HEK293 (cell line): ENCODE measurements at regions not wholly inside any gene's neighbourhood (a gene's known extent, or its start where the extent isn't known, plus 50 kb on each side); places are given as distances from the start of the nearest gene placed in this dataset.
A peak's percentile ranks its signal among the peaks of the same experiment; 100 is the strongest.

ENCODE experiments used
- HOXA7 ChIP-seq: sonication (generic); formaldehyde crosslinking; IDR thresholded peaks from 2 replicates; pipeline ENCODE4 v1.8.1; 2022; ENCODE audit warnings: missing genetic modification reagents, borderline replicate concordance
- TRIM28 ChIP-seq: IDR thresholded peaks from 2 replicates; pipeline ENCODE4 v1.6.1; 2011; ENCODE audit warnings: low read length, control low read depth, borderline replicate concordance
- ZBTB1 ChIP-seq: fragments of 450-650 bp; formaldehyde crosslinking; IDR thresholded peaks from 2 replicates; pipeline ENCODE4 v1.5.1; 2016; ENCODE audit warnings: missing biosample characterization, missing genetic modification characterization
- ZBTB21 ChIP-seq: fragments of 450-650 bp; formaldehyde crosslinking; IDR thresholded peaks from 2 replicates; pipeline ENCODE4 v1.5.1; 2017; ENCODE audit warnings: missing biosample characterization, missing genetic modification characterization
- ZNF146 ChIP-seq: fragments of 450-650 bp; formaldehyde crosslinking; IDR thresholded peaks from 2 replicates; pipeline ENCODE4 v1.5.1; 2016; ENCODE audit warnings: missing biosample characterization, missing genetic modification characterization
- ZNF184 ChIP-seq: fragments of 450-650 bp; IDR thresholded peaks from 2 replicates; pipeline ENCODE4 v1.5.1; 2018; ENCODE audit warnings: missing biosample characterization, mild to moderate bottlenecking, missing genetic modification characterization
- ZNF2 ChIP-seq: fragments of 450-650 bp; formaldehyde crosslinking; IDR thresholded peaks from 2 replicates; pipeline ENCODE4 v1.5.1; 2016; ENCODE audit warnings: missing biosample characterization, missing genetic modification characterization
- ZNF23 ChIP-seq: fragments of 450-650 bp; formaldehyde crosslinking; IDR thresholded peaks from 2 replicates; pipeline ENCODE4 v1.5.1; 2016; ENCODE audit warnings: missing biosample characterization, missing genetic modification characterization, borderline replicate concordance
- ZNF354C ChIP-seq: fragments of 450-650 bp; formaldehyde crosslinking; IDR thresholded peaks from 2 replicates; pipeline ENCODE4 v1.5.1; 2016; ENCODE audit warnings: missing biosample characterization, missing genetic modification characterization, low read depth, borderline replicate concordance
- ZNF404 ChIP-seq: fragments of 450-650 bp; formaldehyde crosslinking; IDR thresholded peaks from 2 replicates; pipeline ENCODE4 v1.5.1; 2017; ENCODE audit warnings: missing biosample characterization, missing genetic modification characterization
- ZNF416 ChIP-seq: fragments of 450-650 bp; formaldehyde crosslinking; IDR thresholded peaks from 2 replicates; pipeline ENCODE4 v1.5.1; 2016; ENCODE audit warnings: missing biosample characterization, missing genetic modification characterization
- ZNF501 ChIP-seq: fragments of 450-650 bp; formaldehyde crosslinking; IDR thresholded peaks from 2 replicates; pipeline ENCODE4 v1.5.1; 2016; ENCODE audit warnings: missing biosample characterization, missing genetic modification characterization
- ZNF529 ChIP-seq: fragments of 450-650 bp; formaldehyde crosslinking; IDR thresholded peaks from 2 replicates; pipeline ENCODE4 v1.5.1; 2017; ENCODE audit warnings: missing genetic modification characterization, missing biosample characterization; ENCODE audit not compliant: insufficient replicate concordance
- ZNF621 ChIP-seq: fragments of 450-650 bp; formaldehyde crosslinking; IDR thresholded peaks from 2 replicates; pipeline ENCODE4 v1.5.1; 2017; ENCODE audit warnings: missing biosample characterization, missing genetic modification characterization
- ZNF629 ChIP-seq: fragments of 450-650 bp; formaldehyde crosslinking; IDR thresholded peaks from 2 replicates; pipeline ENCODE4 v1.5.1; 2017; ENCODE audit warnings: missing biosample characterization, missing genetic modification characterization
- ZNF664 ChIP-seq: fragments of 450-650 bp; formaldehyde crosslinking; IDR thresholded peaks from 2 replicates; pipeline ENCODE4 v1.5.1; 2016; ENCODE audit warnings: missing biosample characterization, missing genetic modification characterization
- ZNF670 ChIP-seq: fragments of 450-650 bp; formaldehyde crosslinking; IDR thresholded peaks from 2 replicates; pipeline ENCODE4 v1.5.1; 2016; ENCODE audit warnings: missing biosample characterization, missing genetic modification characterization, low read depth
- ZSCAN16 ChIP-seq: fragments of 450-650 bp; formaldehyde crosslinking; IDR thresholded peaks from 2 replicates; pipeline ENCODE4 v1.5.1; 2016; ENCODE audit warnings: missing biosample characterization, missing genetic modification characterization
- TF ChIP-seq, protein P1 (sequence below): fragments of 450-650 bp; formaldehyde crosslinking; IDR thresholded peaks from 2 replicates; pipeline ENCODE4 v1.5.1; 2017; ENCODE audit warnings: missing biosample characterization, missing genetic modification characterization
- TF ChIP-seq, protein P2 (sequence below): fragments of 450-650 bp; formaldehyde crosslinking; IDR thresholded peaks from 2 replicates; pipeline ENCODE4 v1.5.1; 2017; ENCODE audit warnings: missing biosample characterization, missing genetic modification characterization
- TF ChIP-seq, protein P3 (sequence below): fragments of 450-650 bp; formaldehyde crosslinking; IDR thresholded peaks from 2 replicates; pipeline ENCODE4 v1.5.1; 2016; ENCODE audit warnings: missing biosample characterization, missing genetic modification characterization
- TF ChIP-seq, protein P4 (sequence below): fragments of 450-650 bp; formaldehyde crosslinking; IDR thresholded peaks from 2 replicates; pipeline ENCODE4 v1.5.1; 2016; ENCODE audit warnings: missing biosample characterization, missing genetic modification characterization
- TF ChIP-seq, protein P5 (sequence below): fragments of 450-650 bp; formaldehyde crosslinking; IDR thresholded peaks from 2 replicates; pipeline ENCODE4 v1.5.1; 2016; ENCODE audit warnings: missing biosample characterization, missing genetic modification characterization

DNA sequence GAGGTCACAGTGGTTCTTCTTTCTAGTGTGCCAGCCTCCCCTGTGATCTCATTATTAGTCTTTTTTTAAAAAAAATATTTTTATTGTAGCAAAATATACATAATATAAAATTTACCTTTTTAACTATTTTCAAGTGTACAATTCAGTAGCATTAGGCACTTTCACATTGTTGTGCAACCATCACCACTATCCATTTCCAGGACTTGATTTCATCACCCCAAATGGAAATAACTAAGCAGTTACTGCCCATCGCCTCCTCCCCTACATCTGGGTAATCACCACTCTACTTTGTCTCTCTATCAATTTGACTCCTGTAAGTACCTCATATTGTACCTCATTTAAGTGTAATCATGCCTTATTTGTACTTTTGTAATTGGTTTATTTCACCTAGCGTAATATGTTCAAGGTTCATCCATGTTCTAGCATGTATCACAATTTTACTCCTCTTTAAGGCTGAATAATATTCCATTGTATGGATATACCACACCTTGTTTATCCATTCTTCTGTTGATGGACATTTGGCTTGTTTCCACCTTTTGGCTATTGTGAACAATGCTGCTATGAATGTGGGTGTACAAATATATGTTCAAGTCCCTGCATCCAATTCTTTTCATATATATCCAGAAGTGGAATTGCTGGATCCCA is 68.6 kb upstream of the FYN start (continued):
- TF ChIP-seq ZBTB21 (tag by site-specific recombination) (no peak), ZNF529 (tag by site-specific recombination) (no peak), TRIM28 (0 out of 2 replicates have a peak, but pooled peaks have one; percentile 14), ZNF629 (no peak), ZNF621 (tag by site-specific recombination) (no peak), ZNF184 (tag by site-specific recombination) (no peak), ZNF501 (tag by site-specific recombination) (no peak), ZNF404 (tag by site-specific recombination) (no peak), ZNF146 (peak; percentile 88), ZNF416 (tag by site-specific recombination) (no peak), ZNF670 (no peak), ZNF664 (peak; percentile 14; the same call in 1 of the 2 replicates), ZBTB1 (tag by site-specific recombination) (no peak), ZNF23 (tag by site-specific recombination) (no peak), ZSCAN16 (no peak), ZNF2 (tag by site-specific recombination) (no peak), ZNF354C (tag by site-specific recombination) (no peak), HOXA7 (CRISPR knock-in tag) (no peak)
- TF ChIP-seq, protein P1, sequence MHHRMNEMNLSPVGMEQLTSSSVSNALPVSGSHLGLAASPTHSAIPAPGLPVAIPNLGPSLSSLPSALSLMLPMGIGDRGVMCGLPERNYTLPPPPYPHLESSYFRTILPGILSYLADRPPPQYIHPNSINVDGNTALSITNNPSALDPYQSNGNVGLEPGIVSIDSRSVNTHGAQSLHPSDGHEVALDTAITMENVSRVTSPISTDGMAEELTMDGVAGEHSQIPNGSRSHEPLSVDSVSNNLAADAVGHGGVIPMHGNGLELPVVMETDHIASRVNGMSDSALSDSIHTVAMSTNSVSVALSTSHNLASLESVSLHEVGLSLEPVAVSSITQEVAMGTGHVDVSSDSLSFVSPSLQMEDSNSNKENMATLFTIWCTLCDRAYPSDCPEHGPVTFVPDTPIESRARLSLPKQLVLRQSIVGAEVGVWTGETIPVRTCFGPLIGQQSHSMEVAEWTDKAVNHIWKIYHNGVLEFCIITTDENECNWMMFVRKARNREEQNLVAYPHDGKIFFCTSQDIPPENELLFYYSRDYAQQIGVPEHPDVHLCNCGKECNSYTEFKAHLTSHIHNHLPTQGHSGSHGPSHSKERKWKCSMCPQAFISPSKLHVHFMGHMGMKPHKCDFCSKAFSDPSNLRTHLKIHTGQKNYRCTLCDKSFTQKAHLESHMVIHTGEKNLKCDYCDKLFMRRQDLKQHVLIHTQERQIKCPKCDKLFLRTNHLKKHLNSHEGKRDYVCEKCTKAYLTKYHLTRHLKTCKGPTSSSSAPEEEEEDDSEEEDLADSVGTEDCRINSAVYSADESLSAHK (tag by site-specific recombination) = no peak
- TF ChIP-seq, protein P2, sequence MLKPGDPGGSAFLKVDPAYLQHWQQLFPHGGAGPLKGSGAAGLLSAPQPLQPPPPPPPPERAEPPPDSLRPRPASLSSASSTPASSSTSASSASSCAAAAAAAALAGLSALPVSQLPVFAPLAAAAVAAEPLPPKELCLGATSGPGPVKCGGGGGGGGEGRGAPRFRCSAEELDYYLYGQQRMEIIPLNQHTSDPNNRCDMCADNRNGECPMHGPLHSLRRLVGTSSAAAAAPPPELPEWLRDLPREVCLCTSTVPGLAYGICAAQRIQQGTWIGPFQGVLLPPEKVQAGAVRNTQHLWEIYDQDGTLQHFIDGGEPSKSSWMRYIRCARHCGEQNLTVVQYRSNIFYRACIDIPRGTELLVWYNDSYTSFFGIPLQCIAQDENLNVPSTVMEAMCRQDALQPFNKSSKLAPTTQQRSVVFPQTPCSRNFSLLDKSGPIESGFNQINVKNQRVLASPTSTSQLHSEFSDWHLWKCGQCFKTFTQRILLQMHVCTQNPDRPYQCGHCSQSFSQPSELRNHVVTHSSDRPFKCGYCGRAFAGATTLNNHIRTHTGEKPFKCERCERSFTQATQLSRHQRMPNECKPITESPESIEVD = no peak
- TF ChIP-seq, protein P3, sequence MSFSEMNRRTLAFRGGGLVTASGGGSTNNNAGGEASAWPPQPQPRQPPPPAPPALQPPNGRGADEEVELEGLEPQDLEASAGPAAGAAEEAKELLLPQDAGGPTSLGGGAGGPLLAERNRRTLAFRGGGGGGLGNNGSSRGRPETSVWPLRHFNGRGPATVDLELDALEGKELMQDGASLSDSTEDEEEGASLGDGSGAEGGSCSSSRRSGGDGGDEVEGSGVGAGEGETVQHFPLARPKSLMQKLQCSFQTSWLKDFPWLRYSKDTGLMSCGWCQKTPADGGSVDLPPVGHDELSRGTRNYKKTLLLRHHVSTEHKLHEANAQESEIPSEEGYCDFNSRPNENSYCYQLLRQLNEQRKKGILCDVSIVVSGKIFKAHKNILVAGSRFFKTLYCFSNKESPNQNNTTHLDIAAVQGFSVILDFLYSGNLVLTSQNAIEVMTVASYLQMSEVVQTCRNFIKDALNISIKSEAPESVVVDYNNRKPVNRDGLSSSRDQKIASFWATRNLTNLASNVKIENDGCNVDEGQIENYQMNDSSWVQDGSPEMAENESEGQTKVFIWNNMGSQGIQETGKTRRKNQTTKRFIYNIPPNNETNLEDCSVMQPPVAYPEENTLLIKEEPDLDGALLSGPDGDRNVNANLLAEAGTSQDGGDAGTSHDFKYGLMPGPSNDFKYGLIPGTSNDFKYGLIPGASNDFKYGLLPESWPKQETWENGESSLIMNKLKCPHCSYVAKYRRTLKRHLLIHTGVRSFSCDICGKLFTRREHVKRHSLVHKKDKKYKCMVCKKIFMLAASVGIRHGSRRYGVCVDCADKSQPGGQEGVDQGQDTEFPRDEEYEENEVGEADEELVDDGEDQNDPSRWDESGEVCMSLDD (tag by site-specific recombination) = no peak
- TF ChIP-seq, protein P4, sequence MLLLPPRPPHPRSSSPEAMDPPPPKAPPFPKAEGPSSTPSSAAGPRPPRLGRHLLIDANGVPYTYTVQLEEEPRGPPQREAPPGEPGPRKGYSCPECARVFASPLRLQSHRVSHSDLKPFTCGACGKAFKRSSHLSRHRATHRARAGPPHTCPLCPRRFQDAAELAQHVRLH (tag by site-specific recombination) = 0 out of 2 replicates have a peak, but pooled peaks have one; percentile 20
- TF ChIP-seq, protein P5, sequence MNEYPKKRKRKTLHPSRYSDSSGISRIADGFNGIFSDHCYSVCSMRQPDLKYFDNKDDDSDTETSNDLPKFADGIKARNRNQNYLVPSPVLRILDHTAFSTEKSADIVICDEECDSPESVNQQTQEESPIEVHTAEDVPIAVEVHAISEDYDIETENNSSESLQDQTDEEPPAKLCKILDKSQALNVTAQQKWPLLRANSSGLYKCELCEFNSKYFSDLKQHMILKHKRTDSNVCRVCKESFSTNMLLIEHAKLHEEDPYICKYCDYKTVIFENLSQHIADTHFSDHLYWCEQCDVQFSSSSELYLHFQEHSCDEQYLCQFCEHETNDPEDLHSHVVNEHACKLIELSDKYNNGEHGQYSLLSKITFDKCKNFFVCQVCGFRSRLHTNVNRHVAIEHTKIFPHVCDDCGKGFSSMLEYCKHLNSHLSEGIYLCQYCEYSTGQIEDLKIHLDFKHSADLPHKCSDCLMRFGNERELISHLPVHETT (tag by site-specific recombination) = no peak
